GM21717 (cell line): ENCODE measurements at regions not wholly inside any gene's neighbourhood (a gene's known extent, or its start where the extent isn't known, plus 50 kb on each side); places are given as distances from the start of the nearest gene placed in this dataset.

Experiments
- ATAC-seq: cut with Tn5 transposase; IDR thresholded peaks from one replicate; pipeline ENCODE4 v1.9.1; 2021; ENCODE audit warnings: mild to moderate bottlenecking, moderate library complexity; ENCODE audit not compliant: unreplicated experiment

DNA sequence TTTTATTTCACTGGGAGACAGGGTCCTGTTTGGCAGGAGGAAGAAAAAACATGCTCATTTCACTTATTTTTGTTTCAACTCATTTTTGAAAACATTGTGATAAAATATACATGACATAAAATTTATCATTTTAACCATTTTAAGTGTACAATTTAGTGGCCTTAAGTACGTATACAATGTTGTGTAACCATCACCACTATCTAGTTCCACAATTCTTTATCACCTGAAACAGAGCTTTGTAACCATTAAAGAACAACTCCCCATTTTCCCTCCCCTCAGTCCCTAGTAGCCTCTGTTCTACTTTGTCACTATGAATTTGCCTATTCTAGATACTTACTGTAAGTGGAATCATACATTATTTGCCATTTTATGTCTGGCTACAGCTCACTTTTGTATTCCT is 143.8 kb downstream of the GPAT3 start:
- no peak for ATAC-seq

DNA sequence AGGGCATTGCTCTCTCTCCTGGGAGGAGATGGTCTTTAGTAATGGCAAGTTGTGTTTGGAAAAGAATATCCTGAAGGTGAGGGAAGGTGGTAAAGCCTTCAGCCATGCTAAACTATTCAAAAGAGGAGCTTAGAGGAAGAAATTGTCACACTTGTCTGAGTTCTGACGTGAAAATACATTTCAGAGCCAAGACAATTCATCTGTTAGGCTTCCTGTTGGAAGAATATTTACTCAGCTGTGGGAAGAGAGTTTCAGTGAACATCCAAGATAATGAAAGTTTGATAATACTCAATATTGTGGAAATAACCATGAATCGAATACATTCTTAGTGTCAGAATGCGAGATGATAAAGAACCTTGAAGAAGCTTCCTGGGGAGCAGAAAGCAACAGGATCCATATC is 143.3 kb downstream of the GPAT3 start:
- ATAC-seq = no peak

DNA sequence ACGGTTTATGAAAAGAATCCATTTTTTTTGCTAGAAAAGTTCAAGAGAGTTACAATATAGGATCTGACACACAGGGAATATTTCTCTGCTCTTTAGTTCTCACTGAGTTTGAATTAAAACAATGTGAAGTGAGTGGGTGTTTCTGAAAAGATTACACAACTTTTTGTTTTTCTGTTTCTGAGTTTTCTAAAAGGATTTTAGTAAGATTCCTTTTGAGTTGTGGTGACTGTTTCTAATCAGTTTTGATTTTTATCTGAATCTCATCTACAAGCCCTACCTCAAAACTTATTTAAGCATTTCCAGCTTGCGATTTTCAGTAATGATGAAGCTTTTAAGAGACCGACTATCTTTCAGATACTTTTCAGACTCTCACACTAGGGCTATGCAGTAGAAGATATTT is 141.7 kb downstream of the GPAT3 start:
- ATAC-seq = no peak

DNA sequence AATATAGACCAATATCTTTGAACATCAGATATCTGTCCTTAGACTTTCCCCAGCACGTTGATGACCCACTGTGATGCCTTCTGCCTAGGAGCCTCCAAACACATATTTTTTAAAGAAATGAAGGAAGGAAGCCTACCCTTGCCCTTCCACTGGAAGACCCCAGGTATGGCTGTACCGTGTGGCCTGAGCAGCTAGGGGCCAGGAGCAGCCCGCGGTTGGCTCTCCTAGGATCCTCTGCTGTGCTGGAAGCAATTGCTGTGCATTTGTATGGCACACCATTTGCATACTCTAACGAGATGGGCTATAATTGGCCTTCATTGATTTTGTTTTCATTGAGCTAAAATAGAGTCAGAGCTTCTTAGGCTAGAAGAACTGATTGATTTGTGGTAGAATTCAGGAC is 128.8 kb downstream of the GPAT3 start:
- no peak for ATAC-seq

DNA sequence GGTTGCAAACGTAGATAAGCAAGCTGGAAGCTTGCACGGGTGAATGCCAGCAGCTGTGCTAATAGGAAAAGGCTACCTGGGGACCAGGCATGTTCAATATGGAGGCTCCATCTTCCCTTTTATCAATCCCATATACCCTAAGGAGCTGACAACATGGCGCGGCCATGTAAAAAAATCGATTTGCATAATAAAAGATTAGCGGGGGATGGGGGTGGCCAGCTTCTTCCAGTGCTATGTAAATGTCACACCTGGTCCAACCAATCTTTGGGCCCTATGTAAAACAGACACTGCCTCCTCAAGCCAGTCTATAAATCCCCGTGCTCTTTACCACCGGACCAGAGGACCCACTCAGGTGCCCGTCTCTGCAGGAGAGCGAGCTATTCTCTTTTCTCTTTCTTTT is 128.2 kb downstream of the GPAT3 start:
- ATAC-seq = no peak

DNA sequence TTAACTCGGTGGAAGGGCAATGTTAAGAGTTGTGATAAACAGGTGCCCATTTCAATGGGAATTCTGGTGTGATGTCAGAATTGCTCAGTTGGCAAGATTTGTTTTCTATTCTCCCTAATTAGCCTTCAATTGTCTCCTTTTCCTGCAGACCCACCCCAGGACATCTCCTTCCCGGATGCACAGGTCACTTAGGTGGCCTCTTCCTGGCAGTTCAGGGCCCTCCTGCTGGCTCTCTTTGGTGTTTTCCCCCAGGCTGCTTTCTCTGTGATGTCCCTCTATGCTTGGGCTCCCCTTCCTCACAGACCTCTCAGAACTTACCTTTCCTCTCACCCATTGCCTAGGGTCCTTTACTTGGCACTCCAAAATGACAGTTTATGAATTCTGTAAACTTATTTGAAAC is 126.3 kb downstream of the GPAT3 start:
- no peak for ATAC-seq

DNA sequence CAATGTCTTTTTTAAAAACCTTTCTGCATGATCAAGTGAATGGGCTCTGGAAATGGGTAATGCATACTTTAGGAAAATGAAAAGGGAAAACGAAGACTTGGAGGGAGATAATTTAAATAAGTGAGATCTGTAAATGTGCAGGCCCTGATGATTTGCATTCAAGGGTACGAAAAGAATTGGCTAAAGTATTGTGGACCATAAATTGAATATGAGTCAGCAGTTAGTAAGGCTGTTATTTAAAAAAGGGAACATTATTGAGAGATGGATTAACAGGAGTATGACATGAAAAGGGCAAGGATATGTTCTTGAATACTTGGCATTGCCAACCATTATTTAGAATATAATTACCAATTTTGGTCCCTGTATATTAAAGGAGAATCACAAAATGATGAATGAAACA is 125.5 kb downstream of the GPAT3 start:
- no peak for ATAC-seq

DNA sequence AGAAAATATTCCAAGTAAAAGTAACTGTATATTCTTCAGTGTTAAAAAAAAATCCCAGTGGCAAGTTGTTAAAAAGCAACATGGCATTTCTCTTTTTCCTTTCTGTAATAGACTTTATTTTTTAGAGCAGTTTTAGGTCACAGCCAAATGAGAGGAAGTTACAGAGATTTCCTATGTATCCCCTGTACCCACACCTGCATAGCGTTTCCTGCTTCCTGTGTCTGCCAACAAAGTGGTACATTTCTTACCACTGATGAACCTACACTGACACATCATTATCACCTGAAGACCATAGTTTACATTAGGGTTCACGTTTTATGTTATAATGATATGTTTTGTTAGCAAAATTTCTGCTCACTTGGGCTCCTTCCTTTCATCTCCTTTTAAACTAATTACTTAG is 124.7 kb downstream of the GPAT3 start:
- no peak for ATAC-seq

DNA sequence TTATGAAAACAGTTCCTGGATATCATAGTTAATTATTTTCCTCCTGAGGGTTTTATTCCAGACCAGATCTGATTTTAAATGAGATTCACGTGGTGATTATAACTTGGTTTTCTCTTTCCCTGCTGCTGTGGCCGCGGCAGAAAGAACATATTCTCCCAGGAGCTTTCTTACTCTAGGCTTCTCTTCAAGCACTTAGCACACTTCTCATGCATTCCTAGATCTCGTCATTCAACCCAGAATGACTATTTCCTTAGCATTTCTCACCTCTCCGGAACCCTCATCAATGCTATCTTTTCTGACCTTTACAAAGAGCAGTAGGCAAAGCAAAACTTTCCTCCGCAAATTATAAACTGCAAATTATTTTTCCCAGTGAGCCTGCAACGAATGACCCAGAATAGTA is 122.9 kb downstream of the GPAT3 start:
- ATAC-seq = no peak

DNA sequence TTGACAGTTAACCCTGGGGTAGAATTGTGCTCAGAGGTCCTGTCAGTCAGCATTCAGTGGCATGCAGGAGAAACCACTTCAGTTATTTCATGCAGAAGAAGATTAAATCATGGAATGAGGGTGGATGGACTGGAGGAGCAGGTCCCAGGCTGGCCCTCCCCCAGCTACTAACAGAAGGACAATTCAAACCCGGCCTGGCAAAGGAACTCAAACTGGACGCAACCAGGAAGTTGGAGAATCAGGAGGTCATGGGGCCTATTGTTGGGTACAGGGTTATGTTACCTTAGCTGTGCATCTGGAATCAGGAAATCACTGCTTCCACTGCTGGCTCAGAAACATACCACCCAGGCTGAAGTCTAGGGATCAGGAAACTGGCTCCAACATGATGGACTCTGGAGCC is 121.4 kb downstream of the GPAT3 start:
- ATAC-seq = no peak
